ENCODE measurements at regions not wholly inside any gene's neighbourhood (a gene's known extent, or its start where the extent isn't known, plus 50 kb on each side); places are given as distances from the start of the nearest gene placed in this dataset.
"Not testable (repeated sequence)": the region's sequence is repeated elsewhere in the genome, so short reads cannot be mapped to it uniquely, and the experiment has no call there.

DNA sequence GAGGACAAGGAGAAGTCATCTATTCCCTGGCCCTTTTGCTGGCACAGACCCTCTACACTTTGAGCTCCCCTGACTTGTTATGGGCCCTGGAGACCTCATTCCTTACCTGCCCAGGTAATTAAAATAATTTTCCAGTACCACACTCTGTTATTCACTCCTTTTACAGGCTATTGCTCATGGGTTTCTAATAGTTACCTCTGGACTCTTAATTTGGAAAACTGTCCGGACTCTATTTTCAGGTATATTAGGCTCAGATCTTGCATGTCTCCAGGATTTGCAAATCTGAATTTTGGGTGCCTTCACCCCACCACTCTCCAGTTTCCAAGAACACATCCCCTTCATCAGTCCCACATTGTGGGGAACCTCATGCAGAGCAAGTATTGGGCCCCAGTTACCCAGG lies 186.8 kb upstream of the SESN3 start:
- FAIRE-seq (no peak), DNase-seq (ENCODE audit: extremely low spot score, insufficient read length, low read depth) (no peak)

DNA sequence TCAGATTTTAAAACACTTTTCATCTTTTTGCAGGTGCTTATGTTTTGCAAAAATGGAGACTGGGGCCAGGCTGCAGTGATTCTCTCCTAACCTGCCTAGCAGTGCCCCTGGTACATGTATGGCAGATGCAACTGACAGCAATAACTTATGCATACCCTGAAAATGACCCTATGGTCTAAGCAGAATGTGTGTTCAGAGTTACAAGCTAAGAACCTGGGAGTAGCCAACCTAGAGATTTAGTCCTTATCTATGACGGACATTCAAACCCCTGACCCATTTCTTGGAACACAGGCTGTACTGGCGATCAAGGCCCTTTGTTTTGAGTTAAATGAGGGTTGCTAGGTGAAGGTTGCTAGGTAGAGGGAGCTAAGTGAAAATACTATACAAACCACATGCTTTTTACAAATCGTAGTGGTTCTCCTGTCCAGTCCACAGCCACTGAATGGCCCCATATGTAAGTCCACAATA lies 184.9 kb upstream of the SESN3 start:
- FAIRE-seq: no peak
- no peak for DNase-seq (ENCODE audit: extremely low spot score, insufficient read length, low read depth)

DNA sequence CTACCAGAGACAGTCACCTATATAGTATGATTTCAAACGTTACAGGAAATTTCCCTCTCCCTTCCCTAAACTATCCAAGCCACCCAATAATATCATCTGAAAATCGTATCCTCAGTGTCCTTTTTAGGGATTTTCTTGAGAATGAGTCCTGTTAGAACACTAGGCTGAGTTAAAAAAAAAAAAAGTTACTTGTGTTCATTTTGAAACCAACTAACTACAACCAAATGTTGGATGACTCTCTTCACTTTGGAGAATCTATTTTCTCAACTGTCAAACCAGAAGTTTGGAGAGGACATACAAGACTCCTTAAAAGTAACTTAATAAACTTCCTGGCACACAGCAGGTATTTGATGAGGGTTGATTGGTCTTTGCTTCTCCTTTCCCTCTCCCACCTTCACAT lies 183.2 kb upstream of the SESN3 start:
- DNase-seq (ENCODE audit: extremely low spot score, insufficient read length, low read depth) (no peak), FAIRE-seq (no peak)

DNA sequence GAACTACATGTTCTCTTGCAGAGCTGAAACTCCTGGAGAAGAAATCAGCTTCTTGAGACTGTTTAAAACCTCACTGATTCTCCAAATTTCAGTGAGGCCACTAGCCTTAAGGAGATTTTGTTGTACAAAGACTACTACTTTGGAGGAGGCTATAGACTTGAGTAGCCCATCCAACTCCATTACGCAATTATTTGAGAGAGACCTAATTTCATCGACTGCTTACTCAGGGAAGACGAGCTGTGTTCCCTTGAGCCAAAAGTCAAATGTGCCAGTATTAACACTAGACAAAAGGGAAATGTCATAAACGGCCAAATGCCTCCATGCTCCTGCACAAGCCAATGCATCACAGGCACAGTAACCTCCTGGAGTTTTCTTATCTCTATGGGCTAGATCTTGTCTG lies 182.8 kb upstream of the SESN3 start:
- DNase-seq (ENCODE audit: extremely low spot score, insufficient read length, low read depth) (no peak), FAIRE-seq (no peak)

DNA sequence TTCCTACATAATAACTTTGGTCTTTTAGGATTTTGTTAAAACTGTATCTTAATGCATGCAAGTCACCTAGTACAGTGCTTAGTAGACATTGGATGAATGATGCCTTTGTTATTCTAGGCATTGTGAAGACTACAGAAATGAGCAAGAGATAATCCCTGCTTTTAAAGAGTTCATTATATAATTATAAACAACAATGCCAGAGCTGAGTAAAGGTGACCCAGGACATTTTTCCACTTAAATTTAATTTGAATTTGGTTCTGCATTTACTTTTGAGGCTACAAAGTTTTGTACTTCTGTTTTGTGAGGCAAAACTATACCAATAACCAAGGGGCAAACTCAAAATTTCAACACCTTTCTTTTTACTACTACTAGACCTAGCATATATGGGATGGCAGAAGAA lies 182.0 kb upstream of the SESN3 start:
- DNase-seq (ENCODE audit: extremely low spot score, insufficient read length, low read depth) (no peak), FAIRE-seq (no peak)

DNA sequence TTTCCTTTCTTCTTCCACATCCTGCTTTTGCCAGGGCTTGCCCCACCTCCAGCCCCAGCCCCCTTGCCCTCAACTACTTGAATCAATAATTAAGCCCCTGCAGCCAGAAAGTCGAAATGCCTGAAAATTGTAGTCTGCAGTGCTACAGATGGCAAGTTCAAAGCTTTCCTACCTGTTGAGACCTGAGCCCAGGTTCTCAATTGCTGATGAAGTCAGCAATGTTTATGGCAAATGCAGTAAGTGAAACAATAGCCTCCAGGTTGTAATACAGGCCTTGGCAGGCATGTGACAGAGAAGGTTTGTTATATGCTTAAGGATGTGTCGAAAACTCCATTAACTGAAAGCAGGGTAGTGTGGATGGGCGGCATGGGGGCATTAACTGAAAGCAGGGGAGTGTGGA lies 181.1 kb upstream of the SESN3 start:
- DNase-seq (ENCODE audit: extremely low spot score, insufficient read length, low read depth): no peak
- no peak for FAIRE-seq

DNA sequence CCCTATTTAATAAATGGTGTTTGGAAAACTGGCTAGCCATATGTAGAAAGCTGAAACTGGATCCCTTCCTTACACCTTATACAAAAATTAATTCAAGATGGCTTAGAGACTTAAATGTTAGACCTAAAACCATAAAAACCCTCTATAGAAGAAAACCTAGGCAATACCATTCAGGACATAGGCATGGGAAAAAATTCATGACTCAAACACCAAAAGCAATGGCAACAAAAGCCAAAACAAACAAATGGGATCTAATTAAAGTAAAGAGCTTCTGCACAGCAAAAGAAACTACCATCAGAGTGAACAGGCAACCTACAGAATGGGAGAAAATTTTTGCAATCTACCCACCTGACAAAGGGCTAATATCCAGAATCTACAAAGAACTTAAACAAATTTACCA lies 179.7 kb upstream of the SESN3 start:
- not testable (repeated sequence) for DNase-seq (ENCODE audit: extremely low spot score, insufficient read length, low read depth); FAIRE-seq

DNA sequence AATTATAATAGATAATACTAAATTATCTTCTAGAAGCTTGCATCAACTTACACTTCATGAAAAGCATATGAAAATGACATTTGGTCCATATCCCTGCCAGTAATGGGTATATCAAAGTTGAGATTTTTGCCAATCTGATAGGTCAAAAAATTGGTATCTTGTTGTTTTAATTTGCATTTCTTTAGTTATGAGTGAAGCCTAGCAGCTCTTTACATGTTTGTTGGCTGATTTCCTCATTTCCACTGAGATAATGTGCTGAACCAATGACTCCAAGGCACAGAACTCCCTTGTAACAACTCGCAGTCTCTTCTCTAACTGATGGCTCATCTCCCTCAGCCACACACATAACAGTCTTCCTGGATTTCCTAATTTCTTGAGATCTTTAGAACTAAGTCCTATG lies 175.3 kb upstream of the SESN3 start:
- DNase-seq (ENCODE audit: extremely low spot score, insufficient read length, low read depth): no peak
- no peak for FAIRE-seq

DNA sequence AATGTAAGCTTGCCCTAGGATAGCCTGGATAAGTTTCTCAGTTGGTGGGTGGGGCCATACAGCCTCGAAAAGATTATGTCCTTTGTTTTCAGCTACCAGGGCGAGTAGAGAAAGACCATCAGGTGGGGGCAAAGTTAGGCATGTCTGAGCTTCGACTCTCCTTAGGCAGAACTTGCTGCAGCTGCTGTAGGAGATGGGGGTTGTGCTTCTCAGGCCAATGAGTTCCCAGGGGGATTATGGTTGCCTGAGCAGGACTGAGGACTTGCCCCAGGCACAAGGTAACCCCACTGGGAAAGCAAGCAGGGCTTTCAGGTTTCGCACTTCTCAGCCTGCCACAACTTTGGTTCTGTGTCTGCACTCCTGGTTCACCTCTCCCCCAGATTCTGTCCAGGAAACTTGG lies 173.4 kb upstream of the SESN3 start:
- DNase-seq (ENCODE audit: extremely low spot score, insufficient read length, low read depth) (no peak), FAIRE-seq (no peak)

DNA sequence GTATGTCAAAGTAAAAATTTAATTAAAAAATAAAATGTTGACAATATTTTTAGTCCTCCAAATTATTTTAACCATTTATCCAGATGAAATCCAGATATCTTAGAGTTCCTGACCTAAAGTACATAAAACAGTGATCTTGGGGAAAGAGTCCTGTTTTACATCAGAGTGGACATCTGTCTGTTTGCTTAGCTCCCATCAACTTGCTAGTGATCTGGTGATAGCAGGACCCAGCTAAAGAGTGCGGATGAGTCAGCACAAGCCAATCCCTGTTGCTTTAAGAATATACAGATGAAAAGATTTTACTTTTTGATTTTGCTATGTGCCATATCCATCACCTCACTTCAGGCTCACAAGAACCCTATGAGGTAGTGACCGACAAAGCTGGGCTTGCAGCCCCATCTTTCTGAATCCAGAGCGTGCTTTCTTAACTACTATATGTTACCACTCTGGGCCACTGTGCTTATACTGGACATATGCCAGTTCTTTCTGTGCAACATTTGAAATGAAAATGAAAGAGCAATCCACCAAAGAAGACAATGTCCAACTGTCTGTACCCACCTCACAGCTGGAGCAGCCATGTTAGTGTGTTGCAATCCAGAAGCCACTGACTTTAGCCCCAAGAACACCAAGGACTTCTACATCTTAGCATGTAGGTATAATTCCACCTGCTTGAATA lies 167.6 kb upstream of the SESN3 start:
- DNase-seq (ENCODE audit: extremely low spot score, insufficient read length, low read depth) (no peak), FAIRE-seq (no peak)

DNA sequence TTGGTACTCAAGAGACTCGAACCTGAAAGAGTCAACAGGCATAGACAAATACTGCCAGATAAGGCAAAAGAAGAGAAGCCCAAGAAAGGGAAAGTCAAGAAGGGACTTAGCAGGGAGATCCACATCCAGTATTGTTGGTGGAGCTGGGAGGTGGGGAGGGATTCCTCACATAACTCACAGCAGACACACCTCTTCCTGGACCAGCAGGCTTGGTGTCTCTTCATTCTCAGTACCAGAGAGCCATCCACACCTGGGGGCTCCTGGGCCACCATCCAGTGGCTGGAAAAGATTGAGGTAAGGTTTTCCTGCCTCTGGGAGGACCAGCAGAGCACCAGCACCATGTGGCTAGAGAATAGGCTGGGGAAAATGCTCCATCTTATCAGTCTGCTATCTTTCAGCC lies 161.6 kb upstream of the SESN3 start:
- FAIRE-seq: no peak
- no peak for DNase-seq (ENCODE audit: extremely low spot score, insufficient read length, low read depth)

DNA sequence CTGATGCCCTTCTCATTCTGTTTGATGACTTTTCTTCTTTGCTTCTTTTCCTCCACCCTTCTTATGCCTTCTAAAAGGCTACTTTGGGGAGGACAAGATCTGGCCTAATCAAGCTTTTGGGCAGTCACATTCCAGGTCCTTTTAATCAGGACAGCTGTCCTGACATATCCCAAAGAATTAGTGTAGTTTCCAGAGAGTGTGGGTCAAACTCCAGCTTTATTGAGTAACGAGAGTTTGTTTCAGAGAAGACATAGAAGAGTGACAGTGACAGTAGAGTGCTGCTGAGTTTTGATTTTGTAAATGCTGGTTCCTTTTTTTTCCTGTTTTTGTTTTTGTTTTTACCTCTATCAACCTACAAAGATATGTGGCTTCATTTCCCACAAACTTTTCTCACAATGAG lies 158.4 kb upstream of the SESN3 start:
- DNase-seq (ENCODE audit: extremely low spot score, insufficient read length, low read depth) (no peak), FAIRE-seq (no peak)

DNA sequence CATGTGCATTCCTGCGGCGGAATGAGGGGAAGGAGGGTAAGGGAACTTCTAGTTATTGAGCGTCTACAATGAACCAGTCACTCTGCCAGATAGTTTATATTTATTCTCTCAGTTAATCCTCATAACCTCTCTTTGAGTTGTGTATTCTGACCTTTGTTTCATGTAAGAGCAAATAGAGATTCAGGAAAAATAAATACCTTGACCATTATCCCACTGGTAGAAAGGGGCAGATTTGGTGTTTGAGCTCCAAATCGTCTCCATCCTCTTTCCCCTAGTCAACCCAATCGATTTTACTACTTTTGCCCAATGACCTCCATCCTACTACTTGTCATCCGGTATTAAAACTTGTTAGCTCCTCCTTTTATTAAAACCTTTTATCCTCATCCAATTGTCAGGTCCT lies 157.1 kb upstream of the SESN3 start:
- DNase-seq (ENCODE audit: extremely low spot score, insufficient read length, low read depth): no peak
- FAIRE-seq: no peak

DNA sequence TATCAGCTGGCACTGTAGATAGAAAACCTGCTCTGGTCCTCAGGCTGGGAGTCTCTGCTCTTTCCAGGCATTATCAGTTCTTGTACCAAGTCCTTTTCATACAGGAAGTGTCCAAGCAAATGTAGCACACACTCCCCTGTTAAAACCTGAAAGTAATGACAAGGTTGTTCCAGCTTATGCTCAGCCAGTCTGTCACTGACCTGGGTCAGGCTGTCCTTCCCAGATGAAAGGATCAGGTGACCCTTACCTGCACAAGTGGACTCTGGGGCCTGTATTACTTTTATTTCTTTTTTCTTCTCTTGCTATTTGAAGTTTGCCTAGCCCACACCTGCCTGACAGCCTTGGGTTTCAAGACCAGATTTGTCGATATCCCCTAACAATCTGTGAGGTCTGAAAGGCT lies 156.3 kb upstream of the SESN3 start:
- FAIRE-seq (no peak), DNase-seq (ENCODE audit: extremely low spot score, insufficient read length, low read depth) (no peak)

DNA sequence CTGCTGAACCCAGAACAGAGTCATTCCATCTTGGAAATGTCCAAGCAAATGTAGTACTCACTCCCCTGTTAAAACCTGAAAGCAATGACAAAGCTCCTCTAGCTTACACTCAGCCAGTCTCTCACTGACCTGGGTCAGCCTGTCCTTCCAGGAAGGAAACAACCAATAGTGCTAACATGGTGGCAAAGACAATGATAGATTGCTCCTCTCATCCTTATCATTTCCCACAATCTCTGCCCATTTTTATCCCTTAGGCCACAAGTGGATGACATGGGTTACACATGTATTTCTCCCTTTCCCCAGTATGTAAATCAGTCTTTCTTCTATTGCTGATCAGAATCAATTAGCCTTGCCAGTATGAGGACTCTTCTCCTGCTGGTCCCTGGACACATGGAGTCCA lies 154.6 kb upstream of the SESN3 start:
- DNase-seq (ENCODE audit: extremely low spot score, insufficient read length, low read depth) (no peak), FAIRE-seq (no peak)

DNA sequence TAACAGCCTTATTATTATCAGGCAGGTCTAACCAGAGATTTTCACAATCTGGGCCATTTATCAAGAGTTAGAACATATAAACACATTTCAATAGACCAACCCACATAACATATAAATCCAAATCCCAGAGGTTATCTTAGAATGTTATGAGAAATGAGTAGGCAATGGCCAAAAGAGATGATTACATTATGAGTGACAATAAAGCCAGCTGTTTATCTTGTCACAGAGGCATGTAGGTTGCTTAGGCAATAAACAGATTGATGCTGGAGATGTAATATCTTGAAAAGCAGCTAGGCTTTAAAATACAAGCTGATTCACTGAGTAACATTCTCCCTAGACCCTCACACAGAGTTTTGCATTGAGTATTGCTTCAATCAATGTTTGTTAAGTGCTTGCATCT lies 148.5 kb upstream of the SESN3 start:
- DNase-seq (ENCODE audit: extremely low spot score, insufficient read length, low read depth): no peak
- no peak for FAIRE-seq

DNA sequence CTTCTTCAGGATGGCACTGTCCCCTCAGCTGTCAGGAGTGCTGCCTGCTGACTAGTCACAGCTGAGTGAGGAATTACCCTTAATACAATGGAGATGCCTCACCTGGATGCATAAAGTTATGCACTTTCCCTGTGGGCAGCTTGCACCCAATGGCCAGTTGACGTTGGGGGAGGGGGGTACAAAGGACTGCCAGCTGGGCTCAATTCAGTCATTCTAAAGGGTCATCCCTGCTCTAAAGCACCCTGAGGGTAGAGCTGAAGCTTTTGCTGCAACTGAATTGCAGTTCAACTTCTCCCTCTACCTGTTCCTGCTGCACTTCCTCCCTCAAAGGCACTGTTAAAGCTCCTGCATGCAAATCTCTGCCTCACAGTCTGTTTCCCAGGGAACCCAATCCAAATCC lies 147.8 kb upstream of the SESN3 start:
- DNase-seq (ENCODE audit: extremely low spot score, insufficient read length, low read depth) (no peak), FAIRE-seq (no peak)

DNA sequence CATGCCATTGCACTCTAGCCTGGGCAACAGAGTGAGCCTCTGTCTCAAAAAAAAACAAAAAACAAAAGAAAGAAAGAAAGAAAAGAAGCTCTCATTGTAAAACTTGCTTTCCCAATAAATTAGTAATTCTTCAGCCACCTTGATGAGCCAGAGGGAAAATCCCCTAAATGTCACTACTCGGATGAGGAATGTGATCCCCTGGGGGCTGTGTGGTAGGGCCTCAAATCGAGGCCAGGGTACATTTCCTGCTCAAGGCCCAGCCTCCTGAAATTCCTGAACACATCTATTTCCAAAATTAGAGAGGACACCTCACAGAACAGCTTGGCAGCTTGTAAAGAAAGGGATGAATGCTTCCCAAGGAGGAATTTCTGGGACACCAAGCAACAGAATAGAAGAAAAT lies 147.1 kb upstream of the SESN3 start:
- no peak for DNase-seq (ENCODE audit: extremely low spot score, insufficient read length, low read depth)
- no peak for FAIRE-seq

DNA sequence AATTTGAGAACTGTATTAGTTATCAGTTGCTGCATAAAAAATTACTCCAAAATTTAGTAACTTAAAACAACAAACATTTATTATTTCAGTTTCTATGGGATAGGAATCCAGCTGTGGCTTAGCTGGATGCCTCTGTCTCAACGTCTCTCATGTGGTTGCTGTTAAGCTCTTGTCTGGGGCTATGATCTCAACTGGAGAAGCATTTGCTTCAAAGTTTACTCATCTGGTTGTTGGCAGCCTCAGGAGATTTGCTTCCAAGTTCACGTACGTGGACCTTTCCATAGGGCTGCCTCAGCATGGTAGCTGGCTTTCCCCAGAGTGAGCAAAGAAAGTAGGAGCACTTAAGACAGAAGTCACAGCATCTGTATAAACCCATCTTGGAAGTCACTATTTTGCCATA lies 144.9 kb upstream of the SESN3 start:
- FAIRE-seq (no peak), DNase-seq (ENCODE audit: extremely low spot score, insufficient read length, low read depth) (no peak)

DNA sequence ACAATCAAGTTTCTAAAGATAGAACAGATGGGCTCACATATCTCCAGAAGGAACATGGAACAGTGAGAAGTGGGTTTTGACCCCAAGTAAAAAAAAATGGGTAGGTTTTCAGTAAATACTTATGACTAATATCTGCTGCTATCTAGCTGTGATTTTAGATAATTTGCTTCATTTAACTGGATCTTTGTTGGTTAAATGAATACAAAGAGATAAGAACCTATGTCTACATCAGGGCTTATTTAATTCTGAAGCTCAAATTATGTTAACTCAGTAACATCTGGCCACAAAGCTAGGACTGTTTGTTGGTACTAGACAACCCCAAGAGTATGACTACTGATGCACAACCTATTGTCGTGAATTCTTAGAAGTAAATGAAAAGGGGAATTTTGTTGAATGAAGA lies 144.4 kb upstream of the SESN3 start:
- DNase-seq (ENCODE audit: extremely low spot score, insufficient read length, low read depth) (no peak), FAIRE-seq (no peak)

DNA sequence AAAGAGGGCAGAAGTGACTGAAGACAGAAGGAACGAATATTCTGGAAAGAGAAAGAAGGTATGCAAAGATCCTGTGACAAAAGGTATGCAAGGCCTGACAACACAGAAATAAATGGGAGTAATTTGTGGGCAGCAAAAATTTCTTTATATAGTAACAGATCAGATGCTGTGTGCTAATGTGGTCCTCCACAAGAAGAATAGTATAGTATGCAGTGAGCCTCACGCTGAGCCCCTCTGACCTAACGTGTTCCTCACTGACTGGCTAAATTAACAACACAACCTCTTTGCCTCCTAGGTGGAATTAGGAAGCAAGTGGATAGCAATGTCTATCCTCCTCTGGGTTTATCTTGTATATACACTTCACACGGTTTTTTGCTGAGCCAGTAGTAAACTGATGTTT lies 143.1 kb upstream of the SESN3 start:
- FAIRE-seq: no peak
- DNase-seq (ENCODE audit: extremely low spot score, insufficient read length, low read depth): no peak

DNA sequence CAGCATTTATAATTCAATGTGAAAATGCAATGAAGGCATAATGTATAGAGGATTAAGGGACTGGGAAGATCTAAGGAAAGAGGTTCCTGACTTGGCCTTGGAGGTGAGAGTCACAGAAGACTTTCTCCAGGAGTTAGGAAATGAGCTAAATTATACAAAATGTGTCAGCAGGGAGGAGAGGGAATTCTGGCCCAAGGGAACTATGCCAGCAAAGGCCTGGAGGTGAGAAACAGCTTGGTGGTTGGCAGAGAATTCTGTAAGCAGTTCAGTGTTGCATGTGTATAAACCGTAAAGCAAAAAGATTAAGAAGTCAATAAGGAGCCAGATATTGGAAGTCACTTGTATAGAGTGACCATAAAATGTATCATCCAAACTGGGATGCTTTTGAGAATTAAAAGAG lies 142.2 kb upstream of the SESN3 start:
- DNase-seq (ENCODE audit: extremely low spot score, insufficient read length, low read depth) (no peak), FAIRE-seq (no peak)

All from GM18507 (cell line).